GM12878 (cell line): ENCODE measurements at regions not wholly inside any gene's neighbourhood (a gene's known extent, or its start where the extent isn't known, plus 50 kb on each side); places are given as distances from the start of the nearest gene placed in this dataset.
"Not testable (repeated sequence)": the region's sequence is repeated elsewhere in the genome, so short reads cannot be mapped to it uniquely, and the experiment has no call there.

Experiments
- ATAC-seq: fragments of 200-7000 bp; cut with Tn5 transposase; 3 replicates; pipeline ENCODE4 v1.9.1; 2020; ENCODE audit warnings: mild to moderate bottlenecking, moderate library complexity
- BruUV-seq: library from RNA; stranded (reverse); fragments of 400-500 nt; replicated peaks from 2 replicates; lab custom pipeline; 2021; lab: Mats Ljungman, UMichigan
- CTCF ChIA-PET: fragments of 300-600 bp; sonication (Branson Sonifier 250); formaldehyde crosslinking; extraction: SDS; loops from one replicate; lab custom pipeline; 2021; ENCODE audit warnings: inconsistent platforms; lab: Yijun Ruan, JAX
- POLR2A ChIA-PET: fragments of 350-600 bp; formaldehyde crosslinking; extraction: SDS; loops from one replicate; lab custom pipeline; 2021; ENCODE audit warnings: inconsistent platforms; lab: Charles Lee
- RAD21 ChIA-PET: fragments of 300-600 bp; sonication (Branson Sonifier 250); formaldehyde crosslinking; loops from one replicate; lab custom pipeline; 2023; ENCODE audit warnings: antibody characterized with exemption; ENCODE audit not compliant: unreplicated experiment; lab: Charles Lee
- SMC1A ChIA-PET: fragments of 300-600 bp; sonication (Branson Sonifier 250); formaldehyde crosslinking; loops from one replicate; lab custom pipeline; 2023; ENCODE audit not compliant: unreplicated experiment, uncharacterized antibody; lab: Charles Lee
- DNase-seq: peaks from one replicate; pipeline ENCODE4 v3.0.0-alpha.2; 2011; ENCODE audit warnings: low read depth, low spot score
- FAIRE-seq: peaks from 3 replicates; lab custom pipeline; 2011; peaks lifted over from hg19 to GRCh38; lab: Jason Lieb, UNC
- H2AFZ ChIP-seq: 2 replicates; pipeline ENCODE4 v1.6.0; 2011; ENCODE audit warnings: low read depth, low read length, control low read depth; ENCODE audit not compliant: control insufficient read depth
- H3K27ac ChIP-seq: 2 replicates; pipeline ENCODE4 v1.5.1; 2011; ENCODE audit warnings: control low read depth; ENCODE audit not compliant: control insufficient read depth, insufficient read depth
- H3K27me3 ChIP-seq, 2 experiments: replicated peaks in 1 of 2; 2 replicates each; pipeline versions ENCODE4 v1.6.0 to v1.6.1; 2011; ENCODE audit warnings: low read length in 1 of 2; ENCODE audit not compliant: control insufficient read depth in 2 of 2, insufficient read depth in 2 of 2
- H3K36me3 ChIP-seq, 2 experiments: 2 replicates each; pipeline ENCODE4 v1.5.1; 2011; ENCODE audit warnings: low read length in 1 of 2; ENCODE audit not compliant: control insufficient read depth in 2 of 2, insufficient read depth in 2 of 2
- H3K4me1 ChIP-seq: 2 replicates; pipeline ENCODE4 v1.6.1; 2011; ENCODE audit warnings: mild to moderate bottlenecking, low read length, moderate library complexity, mixed read lengths; ENCODE audit not compliant: control insufficient read depth, insufficient read depth
- H3K4me2 ChIP-seq: 2 replicates; pipeline ENCODE4 v1.6.0; 2011; ENCODE audit warnings: control low read depth; ENCODE audit not compliant: control insufficient read depth, insufficient read depth
- H3K4me3 ChIP-seq: fragments of 200-600 bp; sonication (generic); 2 replicates; pipeline ENCODE4 v1.5.1; 2016
- H3K79me2 ChIP-seq: 2 replicates; pipeline ENCODE4 v1.6.0; 2011; ENCODE audit warnings: low read length; ENCODE audit not compliant: control insufficient read depth, insufficient read depth
- H3K9ac ChIP-seq: 2 replicates; pipeline ENCODE4 v1.8.0; 2011; ENCODE audit warnings: low read length, control low read depth, mixed read lengths; ENCODE audit not compliant: control insufficient read depth, insufficient read depth
- H3K9me3 ChIP-seq: replicated peaks from 3 replicates; pipeline ENCODE4 v1.5.1; 2011; ENCODE audit warnings: mild to moderate bottlenecking, low read length; ENCODE audit not compliant: control insufficient read depth, insufficient read depth
- H4K20me1 ChIP-seq: 2 replicates; pipeline ENCODE4 v1.6.0; 2011; ENCODE audit not compliant: control insufficient read depth, insufficient read depth
- IKZF1 ChIP-seq: fragments of 450-650 bp; conservative IDR thresholded peaks from 2 replicates; pipeline ENCODE4 v1.6.1; 2017; ENCODE audit warnings: antibody characterized with exemption, mild to moderate bottlenecking
- KDM1A ChIP-seq: fragments of 200-600 bp; sonication (generic); IDR thresholded peaks from 2 replicates; pipeline ENCODE4 v1.6.1; 2016; ENCODE audit warnings: borderline replicate concordance
- RUNX3 ChIP-seq: IDR thresholded peaks from 2 replicates; pipeline ENCODE4 v1.6.1; 2012; ENCODE audit warnings: low read length, inconsistent platforms
- ZSCAN29 ChIP-seq: fragments of 450-650 bp; IDR thresholded peaks from 2 replicates; pipeline ENCODE4 v1.6.1; 2017; ENCODE audit warnings: mild to moderate bottlenecking, moderate library complexity
- WGBS: methylation state at CpG from one replicate; pipeline ENCODE4 v1.1.6; 2016; ENCODE audit warnings: low lambda C conversion rate; ENCODE audit not compliant: insufficient replicate concordance, insufficient coverage; ENCODE audit errors: missing lambda C conversion rate; 5-methylcytosine and 5-hydroxymethylcytosine counted together
- in situ Hi-C: fragments of 300-500 bp; cut with MboI; formaldehyde crosslinking; loops from 9 replicates; pipeline ENCODE4 v1.14.3; 2018; ENCODE audit warnings: mixed read lengths
- intact Hi-C: fragments of 100-400 bp; cut with micrococcal nuclease; formaldehyde crosslinking; loops from one replicate; pipeline ENCODE4 v1.14.2; 2022; ENCODE audit not compliant: unreplicated experiment

GRCh38 chr22:22789922-22790845 is 97.4 kb upstream of the IGLL5 start:
- SMC1A ChIA-PET, result interaction anchor here (1.2 to 2.4 kb wide), 5 partner anchors 17 to 167 kb away, joined by 3 to 7 read pairs (median 4); no protein-coding TSS in a partner anchor
- TF ChIP-seq ZSCAN29 (no peak), IKZF1 (no peak), RUNX3 (no peak)
- no peaks in the 10 kb centered on the region for H3K27me3 ChIP-seq
- BruUV-seq, result no TSS peak
- no peak overlapping the region for H3K27ac ChIP-seq
- POLR2A ChIA-PET, result no interaction called here
- no peaks in the 10 kb centered on the region for H3K79me2 ChIP-seq
- no peak for ATAC-seq
- no peak overlapping the region for H2AFZ ChIP-seq
- no peak overlapping the region for H3K9ac ChIP-seq
- WGBS, result 54% methylated on average over 6 of the region's 6 CpGs
- H3K4me3 ChIP-seq, result no peak overlapping the region
- CTCF ChIA-PET, result interaction anchor here (1.1 to 5.9 kb wide), 7 partner anchors 19 to 167 kb away, joined by 3 to 115 read pairs (median 15); no protein-coding TSS in a partner anchor
- RAD21 ChIA-PET, result interaction anchor here (1.3 to 4.3 kb wide), 3 partner anchors 37 to 167 kb away, joined by 3 to 59 read pairs (median 5); no protein-coding TSS in a partner anchor
- no peaks in the 10 kb centered on the region for H4K20me1 ChIP-seq
- no peaks in the 10 kb centered on the region for H3K4me1 ChIP-seq
- FAIRE-seq, result no peak
- no peaks in the 10 kb centered on the region for H3K9me3 ChIP-seq
- intact Hi-C loops (loop anchor here (2.0 to 5.0 kb wide), 2 partner anchors 43 to 167 kb away; no protein-coding TSS in a partner anchor), in situ Hi-C loops (loop anchor here (10.0 kb wide), 1 partner anchor 335 kb away; no protein-coding TSS in a partner anchor)
- DNase-seq, result no peak
- H3K4me2 ChIP-seq, result no peak overlapping the region
- no peaks in the 10 kb centered on the region for H3K36me3 ChIP-seq

DNA sequence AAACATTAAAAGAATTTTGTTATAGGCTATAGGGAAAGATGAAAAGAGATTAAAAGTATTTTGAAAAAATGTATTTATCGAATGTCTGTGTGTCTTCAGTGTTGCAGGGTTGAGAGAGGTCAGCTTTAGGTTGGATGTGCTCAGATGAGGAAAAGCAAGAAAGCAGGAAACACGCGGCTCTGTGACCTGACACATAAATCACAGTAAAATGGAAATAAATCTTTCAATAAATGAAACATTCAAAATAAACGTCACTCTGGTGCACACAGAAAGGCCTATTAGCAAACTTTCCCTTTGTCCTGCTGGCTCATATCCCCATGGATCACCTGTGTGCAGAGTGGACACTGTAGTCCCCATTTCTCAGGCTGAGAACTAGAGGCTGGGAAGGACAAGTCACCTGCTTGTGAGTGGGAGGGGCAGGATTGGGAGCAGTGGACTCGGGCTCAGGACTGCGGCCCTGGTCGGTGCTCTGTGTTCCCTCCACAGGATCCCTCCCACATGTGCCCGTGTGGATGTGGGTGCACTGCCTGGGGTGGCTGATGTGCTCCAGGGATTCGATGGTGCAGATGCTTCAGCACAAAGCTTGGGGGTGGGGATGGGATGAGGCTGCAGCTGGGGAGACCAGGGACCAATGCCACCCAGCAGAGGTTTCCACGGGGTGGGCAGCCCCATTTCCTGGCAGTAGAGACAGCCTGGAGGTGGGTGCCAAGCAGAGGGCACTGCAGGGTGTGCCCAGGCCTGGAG is 96.0 kb upstream of the IGLL5 start:
- FAIRE-seq (no peak), ATAC-seq (no peak)
- Histone ChIP-seq H3K9ac (no peak overlapping the region), H3K9me3 (no peaks in the 10 kb centered on the region), H3K79me2 (no peaks in the 10 kb centered on the region)
- WGBS, result 47% methylated on average over 10 of the region's 10 CpGs
- no peak for TF ChIP-seq KDM1A
- TF ChIP-seq, all 136 proteins: peak for 0
- RAD21 ChIA-PET, result no interaction called here
- DNase-seq, result no peak
- no peak overlapping the region for H3K4me3 ChIP-seq
- no peaks in the 10 kb centered on the region for H3K27me3 ChIP-seq
- no peak overlapping the region for H3K27ac ChIP-seq
- H2AFZ ChIP-seq, result no peak overlapping the region
- H3K4me1 ChIP-seq, result no peaks in the 10 kb centered on the region
- no peaks in the 10 kb centered on the region for H3K36me3 ChIP-seq
- POLR2A ChIA-PET, result no interaction called here
- in situ Hi-C loops, result no loop called here
- SMC1A ChIA-PET, result interaction anchor here (2.0 kb wide), 1 partner anchor 166 kb away, joined by 4 read pairs; no protein-coding TSS in a partner anchor
- H4K20me1 ChIP-seq, result no peaks in the 10 kb centered on the region
- CTCF ChIA-PET, result interaction anchor here (5.9 kb wide), 1 partner anchor 165 kb away, joined by 115 read pairs; no protein-coding TSS in a partner anchor
- no peak overlapping the region for H3K4me2 ChIP-seq
- intact Hi-C loops, result no loop called here
- no TSS peak for BruUV-seq

GRCh38 chr22:22792205-22792786 is 95.3 kb upstream of the IGLL5 start:
- H3K9ac ChIP-seq, SMC1A ChIA-PET, H3K4me1 ChIP-seq, ATAC-seq, H3K79me2 ChIP-seq, H3K4me3 ChIP-seq, H4K20me1 ChIP-seq, H3K27me3 ChIP-seq, H3K27ac ChIP-seq, in situ Hi-C loops, RAD21 ChIA-PET, CTCF ChIA-PET, BruUV-seq, POLR2A ChIA-PET, H3K4me2 ChIP-seq, H2AFZ ChIP-seq, DNase-seq, H3K36me3 ChIP-seq, H3K9me3 ChIP-seq, FAIRE-seq, intact Hi-C loops: not testable (repeated sequence)
- 49% methylated on average over 4 of the region's 4 CpGs for WGBS
